Kidney (tissue), 13 donors: ENCODE measurements at regions not wholly inside any gene's neighbourhood (a gene's known extent, or its start where the extent isn't known, plus 50 kb on each side); places are given as distances from the start of the nearest gene placed in this dataset.
A peak's percentile ranks its signal among the peaks of the same experiment; 100 is the strongest.

ENCODE experiments used
- DNase-seq, 5 donors: peaks; one replicate each; pipeline ENCODE4 v3.0.0-alpha.2; 2013 to 2020
- FAIRE-seq: peaks from 2 replicates; lab custom pipeline; 2012; peaks lifted over from hg19 to GRCh38; lab: Jason Lieb, UNC
- H3K27ac ChIP-seq, 2 donors: one replicate each; pipeline ENCODE4 v1.7.0; 2013; ENCODE audit warnings: low read depth in 2 of 2, low read length in 2 of 2, inconsistent platforms in 1 of 2
- H3K27me3 ChIP-seq: one replicate; pipeline ENCODE4 v1.7.1; 2013; ENCODE audit warnings: low read length, inconsistent platforms; ENCODE audit not compliant: control insufficient read depth, insufficient read depth
- H3K36me3 ChIP-seq, 3 donors: one replicate each; pipeline versions ENCODE4 v1.7.0 to v1.7.1; 2013; ENCODE audit warnings: low read length in 3 of 3, control low read depth in 1 of 3, inconsistent platforms in 1 of 3; ENCODE audit not compliant: insufficient read depth in 3 of 3, control insufficient read depth in 2 of 3
- H3K4me1 ChIP-seq, 3 donors: one replicate each; pipeline versions ENCODE4 v1.7.0 to v1.7.1; 2013; ENCODE audit warnings: low read length in 3 of 3, inconsistent platforms in 1 of 3, low read depth in 1 of 3; ENCODE audit not compliant: control insufficient read depth in 2 of 3, insufficient read depth in 2 of 3
- H3K4me3 ChIP-seq, 3 donors: one replicate each; pipeline versions ENCODE4 v1.7.0 to v1.8.1; 2013; ENCODE audit warnings: low read length in 3 of 3, control low read depth in 1 of 3, inconsistent platforms in 1 of 3
- H3K9ac ChIP-seq, 3 donors: one replicate each; pipeline versions ENCODE4 v1.7.0 to v1.7.1; 2013; ENCODE audit warnings: low read length in 3 of 3, control low read depth in 1 of 3, inconsistent platforms in 1 of 3
- H3K9me3 ChIP-seq, 3 donors: one replicate each; pipeline versions ENCODE4 v1.7.0 to v1.7.1; 2013; ENCODE audit warnings: low read length in 3 of 3, control low read depth in 1 of 3, inconsistent platforms in 1 of 3; ENCODE audit not compliant: control insufficient read depth in 2 of 3, insufficient read depth in 1 of 3
- CTCF ChIP-seq: IDR thresholded peaks from 3 replicates; pipeline ENCODE4 v1.5.1; 2012; ENCODE audit warnings: mild to moderate bottlenecking, moderate library complexity, borderline replicate concordance; ENCODE audit not compliant: insufficient read depth; ENCODE audit errors: extremely low read depth
- intact Hi-C: fragments of 100-400 bp; cut with DNase I; formaldehyde crosslinking; loops from one replicate; pipeline ENCODE4 v1.11.1; 2022
- donor health status: control.
- donor health status: control.
- donor health status: control.
- donor health status: control.
- donor health status: control.
- donor health status: DM: yes; HTN: yes; CAD: no.
- donor health status: Normal renal cell carcinoma (clear cell type).

DNA sequence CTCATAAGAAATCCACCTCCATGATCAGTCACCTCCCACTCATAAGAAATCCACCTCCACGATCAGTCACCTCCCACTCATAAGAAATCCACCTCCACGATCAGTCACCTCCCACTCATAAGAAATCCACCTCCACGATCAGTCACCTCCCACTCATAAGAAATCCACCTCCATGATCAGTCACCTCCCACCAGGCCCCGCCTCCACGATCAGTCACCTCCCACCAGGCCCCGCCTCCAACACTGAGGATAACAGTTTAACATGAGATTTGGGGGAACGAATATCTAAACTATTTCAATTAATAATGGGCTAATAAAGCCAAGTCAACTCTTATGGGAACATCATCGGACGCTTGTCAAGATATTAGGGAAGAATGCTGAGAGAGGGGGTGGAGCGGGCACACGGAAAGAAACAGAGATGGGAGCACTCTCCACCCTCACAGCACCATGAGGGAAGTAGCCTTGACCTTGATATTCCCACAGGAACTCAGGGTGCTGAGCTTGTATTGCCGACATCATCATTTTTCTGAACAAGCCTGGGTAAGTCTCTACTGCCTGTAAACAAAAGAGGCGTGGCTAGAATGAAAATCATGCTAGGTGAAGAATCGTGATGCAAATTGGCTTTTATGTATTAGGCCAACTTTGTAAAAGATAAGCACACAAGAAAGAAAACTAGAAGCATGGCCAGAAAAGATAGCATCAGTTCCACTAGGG is 303.5 kb upstream of the KLF6 start:
- H3K4me1 ChIP-seq: peaks cover 0 to under 1% (median 0%) of the 10 kb centered on the region in 3 donors
- no peak overlapping the region for H3K4me3 ChIP-seq
- FAIRE-seq (no peak), DNase-seq (no peak)
- H3K9ac ChIP-seq: no peak overlapping the region
- H3K36me3 ChIP-seq: no peaks in the 10 kb centered on the region
- intact Hi-C loops: no loop called here
- H3K27me3 ChIP-seq: no peaks in the 10 kb centered on the region
- no peak for TF ChIP-seq CTCF
- no peak overlapping the region for H3K27ac ChIP-seq
- no peaks in the 10 kb centered on the region for H3K9me3 ChIP-seq

- no peaks in the 10 kb centered on the region for H3K36me3 ChIP-seq
- H3K9me3 ChIP-seq: no peaks in the 10 kb centered on the region
- no peak for TF ChIP-seq CTCF
- H3K27ac ChIP-seq: no peak overlapping the region
- FAIRE-seq: no peak
- intact Hi-C loops: no loop called here
- no peaks in the 10 kb centered on the region for H3K27me3 ChIP-seq
- H3K4me1 ChIP-seq: peaks cover 0 to 8% (median 0%) of the 10 kb centered on the region in 3 donors
- peak in 2 of 5 donors; percentile 30 to 64 for DNase-seq
- no peak overlapping the region for H3K4me3 ChIP-seq
- no peak overlapping the region for H3K9ac ChIP-seq
These were observed 301.3 kb upstream of the KLF6 start for GRCh38 chr10:4086131-4086898.

GRCh38 chr10:4083509-4084003 is 298.5 kb upstream of the KLF6 start:
- Histone ChIP-seq H3K27ac (peak overlapping the region in 1 of 2 donors; percentile 42), H3K9ac (no peak overlapping the region), H3K27me3 (no peaks in the 10 kb centered on the region), H3K4me3 (no peak overlapping the region), H3K9me3 (no peaks in the 10 kb centered on the region), H3K36me3 (no peaks in the 10 kb centered on the region), H3K4me1 (peaks cover 0 to 8% (median 0%) of the 10 kb centered on the region in 3 donors)
- intact Hi-C loops: no loop called here
- no peak for TF ChIP-seq CTCF
- no peak for DNase-seq
- no peak for FAIRE-seq
